GM21360 (cell line): ENCODE measurements at regions not wholly inside any gene's neighbourhood (a gene's known extent, or its start where the extent isn't known, plus 50 kb on each side); places are given as distances from the start of the nearest gene placed in this dataset.

Experiments used
- ATAC-seq: cut with Tn5 transposase; IDR thresholded peaks from one replicate; pipeline ENCODE4 v1.9.1; 2021; ENCODE audit warnings: mild to moderate bottlenecking, moderate library complexity; ENCODE audit not compliant: unreplicated experiment

GRCh38 chr22:48236261-48236660, 1473.8 kb downstream of the TBC1D22A start:
- ATAC-seq = no peak

- no peak for ATAC-seq
Observed at GRCh38 chr22:48235744-48236143, 1473.3 kb downstream of the TBC1D22A start.

DNA sequence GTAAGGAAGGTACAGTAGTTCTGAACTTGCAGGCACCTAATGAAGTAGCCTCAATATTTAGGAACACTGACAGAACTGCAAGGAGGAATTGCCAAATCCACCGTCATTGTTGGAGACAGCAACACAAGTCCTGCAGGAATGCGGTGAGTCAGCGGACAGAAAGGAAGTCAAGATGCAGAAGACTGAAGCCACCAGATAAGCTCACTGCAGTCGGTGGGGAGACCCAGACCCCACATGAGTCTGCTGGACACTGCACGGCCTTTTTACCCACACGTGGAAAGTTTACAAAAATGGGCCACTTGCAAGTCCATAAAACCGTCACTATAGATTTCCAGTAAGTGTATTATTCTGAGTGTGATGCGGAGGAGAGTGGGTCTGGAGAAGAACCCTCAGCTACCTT, 1471.6 kb downstream of the TBC1D22A start:
- ATAC-seq = no peak

DNA sequence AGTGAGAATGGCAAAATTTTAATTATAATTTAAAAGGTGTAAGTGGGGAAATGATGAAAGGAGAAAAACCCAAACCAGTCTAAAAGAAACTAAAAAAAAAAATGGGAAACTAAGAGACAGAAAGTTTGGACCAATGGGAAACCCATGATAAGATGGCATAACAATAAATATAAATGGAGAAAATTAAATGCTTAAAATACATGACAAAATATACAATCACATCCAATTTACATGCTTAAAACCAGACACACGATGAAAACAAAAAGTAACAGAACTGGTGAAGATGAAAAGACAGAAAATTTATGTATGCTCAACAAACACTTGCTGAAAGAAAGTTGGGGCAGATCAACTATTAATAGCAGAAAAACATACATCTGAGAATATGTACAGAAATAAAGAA, 1471.1 kb downstream of the TBC1D22A start:
- ATAC-seq = no peak

DNA sequence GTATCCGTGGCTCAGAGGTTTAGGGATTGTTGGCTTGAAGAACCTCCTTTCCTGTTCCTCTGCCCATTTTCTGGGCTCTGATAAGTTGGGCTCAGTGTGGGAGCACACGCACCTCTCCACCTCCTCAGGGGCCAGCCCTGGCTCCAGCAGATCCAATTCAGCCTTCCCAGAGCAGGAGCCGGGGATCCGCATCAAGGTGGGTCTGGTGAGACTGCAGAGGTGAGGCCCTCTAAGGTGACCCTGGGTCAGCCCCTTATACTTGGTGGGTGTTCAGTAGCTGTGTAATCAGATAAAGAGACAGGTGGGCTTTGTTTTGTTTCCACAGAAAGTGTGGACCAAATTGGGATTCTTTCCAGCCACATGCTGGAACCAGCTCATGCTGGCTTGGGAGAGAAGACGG, 1466.0 kb downstream of the TBC1D22A start:
- no peak for ATAC-seq

- no peak for ATAC-seq
Observed at GRCh38 chr22:48227341-48228018, 1465.0 kb downstream of the TBC1D22A start.

DNA sequence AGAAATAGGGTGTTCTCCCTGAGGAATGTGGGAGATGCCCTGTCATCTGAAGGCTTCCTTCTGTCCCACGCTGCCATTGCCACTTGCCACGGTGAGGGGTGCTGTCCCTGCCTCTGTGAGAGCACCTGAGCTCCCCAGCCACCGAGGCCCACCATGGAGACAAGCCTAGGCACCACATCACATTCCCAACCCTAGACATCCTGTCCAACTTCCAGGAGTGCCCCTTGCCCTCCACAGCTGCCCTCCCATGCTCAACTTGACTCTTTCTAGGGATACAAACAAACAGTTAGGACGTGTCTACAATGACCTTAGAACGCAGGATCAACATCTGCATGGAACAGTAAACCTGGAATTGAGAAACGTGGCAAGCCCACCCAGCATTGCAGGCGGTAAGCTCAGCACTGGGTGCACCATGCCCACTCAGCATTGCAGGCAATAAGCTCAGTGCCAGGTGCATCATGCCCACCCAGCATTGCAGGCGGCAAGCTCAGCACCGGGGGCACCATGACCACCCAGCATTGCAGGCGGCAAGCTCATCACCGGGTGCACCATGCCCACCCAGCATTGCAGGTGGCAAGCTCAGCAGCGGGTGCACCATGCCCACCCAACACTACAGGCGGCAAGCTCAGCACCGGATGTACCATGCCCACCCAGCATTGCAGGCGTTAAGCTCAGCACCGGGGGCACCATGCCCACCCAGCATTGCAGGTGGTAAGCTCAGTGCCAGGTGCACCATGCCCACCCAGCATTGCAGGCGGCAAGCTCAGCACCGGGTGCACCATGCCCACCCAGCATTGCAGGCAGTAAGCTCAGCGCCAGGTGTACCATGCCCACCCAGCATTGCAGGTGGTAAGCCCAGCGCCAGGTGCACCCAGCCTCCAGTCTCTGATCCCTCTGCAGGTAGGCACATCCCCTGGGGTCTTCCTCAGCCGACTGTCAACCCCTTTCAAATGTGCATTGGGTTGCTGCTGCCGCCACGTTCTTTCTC, 1463.9 kb downstream of the TBC1D22A start:
- ATAC-seq = no peak

DNA sequence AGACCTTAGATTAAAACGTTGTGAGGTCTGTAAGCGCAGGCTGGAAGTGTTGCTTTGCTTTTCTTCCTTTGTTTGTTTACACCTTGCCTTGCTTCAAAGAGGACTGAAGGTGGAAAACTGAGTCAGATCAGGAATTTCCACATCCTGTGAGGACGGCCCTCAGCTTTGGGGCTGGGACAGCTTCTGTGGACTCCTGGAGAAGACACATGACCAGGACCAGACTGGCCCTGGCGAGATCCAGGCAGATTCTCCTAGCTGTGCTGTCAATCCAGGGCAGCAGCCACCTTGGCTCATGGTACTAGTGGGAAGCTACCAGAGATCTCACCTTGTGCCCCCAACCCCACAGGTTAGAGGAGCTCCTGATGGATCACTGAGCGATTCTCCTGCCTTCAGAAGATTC, 1461.9 kb downstream of the TBC1D22A start:
- no peak for ATAC-seq

GRCh38 chr22:48223488-48224190, 1461.2 kb downstream of the TBC1D22A start:
- no peak for ATAC-seq

DNA sequence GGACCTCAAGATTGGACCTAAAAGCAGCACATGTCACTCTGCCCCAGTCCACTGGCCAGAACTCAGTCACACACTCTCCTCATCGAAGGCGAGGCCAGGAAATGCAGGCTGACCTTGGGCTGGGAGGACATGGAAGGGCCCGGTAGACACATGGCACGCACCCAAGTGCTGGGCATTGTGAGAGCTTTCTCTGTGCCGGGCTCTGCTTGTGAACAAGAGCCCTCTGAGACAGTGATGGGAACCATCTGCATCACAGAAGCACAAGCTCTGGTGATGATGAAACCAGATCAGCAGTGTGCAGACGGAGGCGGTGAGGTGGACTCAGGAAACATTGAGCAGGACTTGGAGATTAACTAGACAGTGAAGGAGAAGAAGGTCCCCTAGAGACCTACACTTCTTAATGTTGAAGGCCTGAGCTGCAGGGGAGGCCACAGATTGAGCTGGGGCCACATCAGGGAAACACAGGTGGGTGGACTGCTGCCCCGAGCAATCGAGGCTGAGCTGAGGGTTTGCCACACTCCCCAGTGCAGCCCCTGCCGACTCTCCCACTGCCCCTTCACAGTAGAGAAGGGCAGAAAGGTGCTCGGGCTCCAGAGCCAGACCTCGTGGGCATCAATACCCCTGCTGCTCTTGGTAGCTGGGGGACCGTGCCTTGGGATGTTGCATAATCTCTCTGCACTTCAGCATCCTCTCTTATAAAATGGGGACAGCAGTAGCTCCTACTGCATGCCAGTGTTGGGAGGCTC, 1460.5 kb downstream of the TBC1D22A start:
- ATAC-seq = no peak

GRCh38 chr22:48218889-48219420, 1456.5 kb downstream of the TBC1D22A start:
- ATAC-seq = no peak

DNA sequence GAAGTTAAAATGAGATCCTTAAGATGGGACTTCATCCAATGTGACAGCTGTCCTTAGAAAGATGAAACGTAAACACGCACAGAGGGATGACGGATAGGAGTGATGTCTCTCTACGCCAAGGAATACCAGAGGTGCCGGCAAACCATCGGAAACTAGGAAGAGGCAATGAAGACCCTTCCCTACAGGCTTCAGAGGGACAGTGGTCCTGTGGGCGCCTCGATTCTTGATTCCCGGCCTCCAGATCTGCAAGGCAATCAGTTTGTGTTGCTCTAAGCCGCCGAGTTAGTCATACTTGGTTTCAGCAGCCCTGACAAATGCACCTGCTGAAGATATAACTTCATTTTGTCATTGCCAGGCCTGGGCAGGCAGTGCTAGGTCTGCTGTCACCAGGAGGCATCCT, 1455.1 kb downstream of the TBC1D22A start:
- ATAC-seq = no peak

DNA sequence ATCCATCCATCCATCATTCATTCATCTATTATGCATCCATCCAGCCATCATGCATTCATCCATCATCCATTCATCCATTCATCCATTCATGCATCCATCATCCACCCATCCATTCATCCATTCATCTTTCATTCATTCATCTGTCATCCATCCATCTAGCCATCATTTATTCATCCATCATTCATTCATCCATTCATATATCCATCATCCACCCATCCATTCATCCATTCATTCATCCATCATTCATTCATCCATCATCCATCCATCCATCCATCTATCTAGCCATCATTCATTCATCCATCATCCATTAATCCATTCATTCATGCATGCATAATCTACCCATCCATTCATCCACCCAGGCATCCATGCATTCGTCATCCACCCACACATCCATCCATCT, 1450.3 kb downstream of the TBC1D22A start:
- no peak for ATAC-seq

DNA sequence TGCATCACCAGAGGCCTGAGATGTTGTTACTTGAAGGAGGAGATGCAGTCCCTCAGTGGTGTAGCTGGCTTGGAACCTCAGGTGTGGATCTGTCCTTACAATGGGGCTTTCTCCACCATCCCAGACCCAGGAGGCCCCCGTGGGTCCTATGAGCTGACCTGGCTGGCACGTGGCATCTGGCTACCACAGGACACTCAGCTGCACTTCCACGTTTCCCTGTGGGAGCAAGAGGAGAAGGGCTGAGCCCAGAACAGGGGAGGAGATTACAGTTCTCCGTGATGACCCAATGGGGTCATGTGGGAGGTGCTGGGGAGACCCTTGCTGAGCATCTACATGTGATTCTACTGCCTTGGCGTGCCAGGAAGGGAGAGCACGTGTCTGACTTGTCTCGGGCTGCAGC, 1448.4 kb downstream of the TBC1D22A start:
- ATAC-seq = no peak

- no peak for ATAC-seq
Observed at GRCh38 chr22:48210198-48210580, 1447.7 kb downstream of the TBC1D22A start.

DNA sequence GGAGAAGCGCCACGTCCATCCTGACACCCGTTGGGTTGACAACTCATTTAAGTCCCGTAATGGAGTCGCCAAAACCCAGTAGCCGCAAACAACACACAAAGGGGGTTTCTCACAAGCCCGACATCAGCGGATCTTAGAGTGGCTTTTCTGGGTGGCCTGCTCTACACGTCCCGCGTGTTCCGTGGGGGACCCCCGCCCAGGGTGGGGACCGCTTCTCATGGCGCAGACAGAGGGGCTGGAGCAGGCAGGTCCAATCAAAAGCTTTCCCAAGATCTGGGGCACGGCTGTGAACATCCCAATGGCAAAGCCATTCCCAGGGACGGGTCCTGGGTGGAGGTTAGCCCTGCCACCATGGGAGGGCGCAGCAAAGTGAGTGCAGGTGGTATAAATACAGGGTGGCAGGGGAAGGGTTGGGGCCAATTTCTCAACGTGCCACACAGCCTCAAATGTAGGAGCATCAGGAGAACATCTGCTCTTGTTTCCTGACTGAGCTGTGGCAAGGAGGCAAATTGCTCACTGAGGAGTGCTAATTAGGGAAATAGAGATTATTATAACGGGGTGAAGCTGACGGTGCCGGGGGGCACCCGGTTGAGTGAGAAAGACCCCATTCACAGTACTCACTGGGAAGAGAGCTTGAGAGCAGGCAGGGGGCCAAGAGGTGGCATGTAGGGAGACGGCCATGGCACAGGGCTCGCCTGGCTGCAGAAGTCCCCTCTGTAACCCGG, 1447.2 kb downstream of the TBC1D22A start:
- ATAC-seq = no peak

GRCh38 chr22:48208894-48209293, 1446.4 kb downstream of the TBC1D22A start:
- ATAC-seq = no peak

GRCh38 chr22:48207919-48208535, 1445.6 kb downstream of the TBC1D22A start:
- ATAC-seq = no peak

- ATAC-seq = no peak
Observed at GRCh38 chr22:48205790-48206189, 1443.3 kb downstream of the TBC1D22A start.
